ENCODE measurements at regions not wholly inside any gene's neighbourhood (a gene's known extent, or its start where the extent isn't known, plus 50 kb on each side); places are given as distances from the start of the nearest gene placed in this dataset.

DNA sequence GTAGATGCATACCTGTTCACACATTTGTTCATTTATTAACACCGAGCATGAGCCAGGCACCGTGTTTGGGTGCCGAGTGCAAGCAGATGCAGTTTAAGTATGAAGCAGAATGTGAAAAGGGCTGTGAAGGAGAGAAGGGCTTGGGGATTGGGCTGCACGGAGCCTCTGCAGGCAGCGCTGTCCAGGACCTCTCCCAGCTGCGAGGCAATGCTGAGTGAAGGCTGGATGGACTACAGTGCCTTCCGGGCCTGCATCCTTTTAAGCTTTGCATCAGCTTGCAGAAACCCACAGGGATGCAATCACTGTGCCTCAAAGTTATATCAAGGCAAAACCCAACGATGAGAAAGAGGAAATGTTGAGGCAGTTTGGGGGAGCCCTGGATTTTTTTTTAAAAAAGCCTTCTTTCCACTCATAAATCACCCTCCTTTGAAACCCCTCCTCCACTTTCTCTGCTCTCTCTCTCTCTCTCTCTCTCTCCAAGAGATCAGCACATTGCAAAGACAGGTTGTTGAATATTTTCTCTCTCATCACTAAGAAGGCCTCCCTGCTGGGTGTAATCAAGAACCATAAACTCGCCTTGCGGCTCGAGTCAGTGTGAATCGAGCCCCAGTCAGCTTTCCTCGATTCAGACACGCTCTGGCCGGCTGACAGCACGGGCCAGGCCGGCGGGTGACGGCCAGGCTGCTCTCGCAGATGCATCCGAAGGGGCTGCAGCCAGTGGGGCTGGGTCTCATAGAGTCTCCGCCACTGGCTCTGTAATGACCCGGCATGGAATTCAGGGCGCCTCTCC, 89.2 kb upstream of the POU3F1 start:
- FAIRE-seq (no peak), DNase-seq (ENCODE audit: insufficient read length, low spot score) (no peak)
- TF ChIP-seq PAX5 (IDR thresholded peaks at IDR 0.05; ENCODE audit: insufficient read depth, low read length, severe bottlenecking), result no peak
- TF ChIP-seq POLR2AphosphoS5 (IDR thresholded peaks at IDR 0.05; ENCODE audit: low read depth, low read length), result no peak
- no peak for TF ChIP-seq TAF1 (IDR thresholded peaks at IDR 0.05; ENCODE audit: low read depth, low read length)
- TF ChIP-seq POLR2A (IDR thresholded peaks at IDR 0.05; ENCODE audit: low read depth, low read length), result no peak
- TF ChIP-seq POU2F2 (IDR thresholded peaks at IDR 0.05; ENCODE audit: low read depth, low read length), result no peak
- TF ChIP-seq SPI1 (IDR thresholded peaks at IDR 0.05; ENCODE audit: low read depth, low read length), result no peak

DNA sequence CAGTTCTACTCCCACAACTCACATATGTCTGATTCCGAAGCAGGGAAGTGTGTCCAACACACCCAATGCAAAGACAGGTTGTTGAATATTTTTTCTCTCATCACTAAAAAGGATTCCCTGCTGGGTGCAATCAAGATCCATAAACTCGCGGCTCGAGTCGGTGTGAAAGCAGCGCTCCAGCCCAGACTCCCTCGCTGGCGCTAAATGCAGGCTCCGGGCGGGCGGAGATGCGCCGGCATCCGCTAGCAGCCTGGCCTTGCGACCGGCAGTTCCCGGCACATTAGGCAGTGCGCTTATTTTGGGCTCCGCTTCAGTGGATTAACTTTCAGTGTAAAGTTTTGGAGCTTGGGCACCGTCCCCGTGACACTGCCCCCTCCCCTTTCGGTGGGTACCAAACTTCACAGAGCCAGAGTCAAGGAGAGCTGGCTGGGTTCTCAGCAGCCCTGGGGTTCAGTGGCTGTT, 87.7 kb upstream of the POU3F1 start:
- TF ChIP-seq SPI1 (IDR thresholded peaks at IDR 0.05; ENCODE audit: low read depth, low read length) (no peak), TAF1 (IDR thresholded peaks at IDR 0.05; ENCODE audit: low read depth, low read length) (no peak), POLR2A (IDR thresholded peaks at IDR 0.05; ENCODE audit: low read depth, low read length) (no peak), POU2F2 (IDR thresholded peaks at IDR 0.05; ENCODE audit: low read depth, low read length) (no peak)
- FAIRE-seq (no peak), DNase-seq (ENCODE audit: insufficient read length, low spot score) (no peak)

DNA sequence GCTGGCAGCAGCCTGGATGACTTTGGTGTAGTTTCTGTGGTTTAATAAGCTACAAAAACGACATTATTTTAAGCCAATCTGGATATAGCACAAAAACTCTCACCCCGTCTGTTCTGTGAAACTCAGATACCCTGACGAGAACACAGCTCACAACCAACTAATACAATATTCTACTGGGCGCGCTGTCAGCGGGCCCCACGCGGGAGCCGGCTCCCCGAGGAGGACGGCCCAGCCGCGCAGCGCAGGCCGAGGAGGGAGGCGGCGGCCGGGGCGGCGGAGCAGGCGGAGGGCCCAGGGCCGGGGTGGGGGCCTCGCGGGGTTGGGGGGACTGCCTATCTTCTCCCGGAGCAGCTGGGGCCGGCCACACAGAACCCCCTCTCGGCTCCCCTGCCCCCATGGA, 87.2 kb upstream of the POU3F1 start:
- no peak for FAIRE-seq
- DNase-seq (ENCODE audit: insufficient read length, low spot score), result no peak
- TF ChIP-seq SPI1 (IDR thresholded peaks at IDR 0.05; ENCODE audit: low read depth, low read length) (no peak), TAF1 (IDR thresholded peaks at IDR 0.05; ENCODE audit: low read depth, low read length) (no peak), POU2F2 (IDR thresholded peaks at IDR 0.05; ENCODE audit: low read depth, low read length) (no peak), POLR2AphosphoS5 (IDR thresholded peaks at IDR 0.05; ENCODE audit: low read depth, low read length) (no peak), POLR2A (IDR thresholded peaks at IDR 0.05; ENCODE audit: low read depth, low read length) (no peak), PAX5 (IDR thresholded peaks at IDR 0.05; ENCODE audit: insufficient read depth, low read length, severe bottlenecking) (no peak)

DNA sequence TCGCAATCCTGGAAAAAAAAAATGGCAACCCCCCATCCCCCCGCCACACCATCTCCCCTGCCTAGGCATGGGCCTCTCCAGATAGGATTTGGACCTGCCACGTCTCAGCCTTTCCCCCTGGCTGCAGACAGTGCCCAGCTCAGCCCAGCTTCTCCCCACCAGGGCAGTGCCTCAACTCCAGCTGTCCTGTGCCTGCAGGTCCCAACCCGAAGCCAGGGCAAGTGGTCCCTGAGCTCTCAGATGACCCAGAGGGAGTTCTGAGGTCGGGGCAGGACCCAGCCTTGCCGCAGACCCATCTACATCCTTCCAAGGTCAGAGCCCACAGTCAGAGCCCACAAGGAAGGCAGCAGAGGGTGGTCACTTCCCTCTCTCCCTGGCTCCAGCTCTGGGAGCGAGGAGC, 86.7 kb upstream of the POU3F1 start:
- FAIRE-seq (no peak), DNase-seq (ENCODE audit: insufficient read length, low spot score) (no peak)
- TF ChIP-seq PAX5 (IDR thresholded peaks at IDR 0.05; ENCODE audit: insufficient read depth, low read length, severe bottlenecking), result no peak

DNA sequence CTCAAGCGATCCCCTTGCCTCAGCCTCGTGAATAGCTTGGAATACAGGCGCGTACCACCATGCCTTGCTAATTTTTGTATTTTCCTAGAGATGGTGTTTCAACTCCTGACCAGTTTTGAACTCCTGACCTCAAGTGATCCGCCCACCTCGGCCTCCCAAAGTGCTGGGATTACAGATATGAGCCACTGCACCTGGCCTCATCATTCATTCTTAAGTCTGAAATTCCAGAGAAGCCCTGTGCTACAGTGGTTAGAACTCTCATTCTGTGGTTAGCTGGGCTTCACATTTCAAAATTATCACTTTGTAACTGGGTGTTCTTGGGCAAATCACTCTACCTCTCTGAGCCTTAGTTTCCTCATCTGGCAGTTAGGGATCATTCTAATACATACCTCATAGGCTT, 86.1 kb upstream of the POU3F1 start:
- FAIRE-seq (no peak), DNase-seq (ENCODE audit: insufficient read length, low spot score) (no peak)
- no peak for TF ChIP-seq PAX5 (IDR thresholded peaks at IDR 0.05; ENCODE audit: insufficient read depth, low read length, severe bottlenecking)
- no peak for TF ChIP-seq TAF1 (IDR thresholded peaks at IDR 0.05; ENCODE audit: low read depth, low read length)
- TF ChIP-seq POLR2AphosphoS5 (IDR thresholded peaks at IDR 0.05; ENCODE audit: low read depth, low read length), result no peak
- no peak for TF ChIP-seq POU2F2 (IDR thresholded peaks at IDR 0.05; ENCODE audit: low read depth, low read length)

DNA sequence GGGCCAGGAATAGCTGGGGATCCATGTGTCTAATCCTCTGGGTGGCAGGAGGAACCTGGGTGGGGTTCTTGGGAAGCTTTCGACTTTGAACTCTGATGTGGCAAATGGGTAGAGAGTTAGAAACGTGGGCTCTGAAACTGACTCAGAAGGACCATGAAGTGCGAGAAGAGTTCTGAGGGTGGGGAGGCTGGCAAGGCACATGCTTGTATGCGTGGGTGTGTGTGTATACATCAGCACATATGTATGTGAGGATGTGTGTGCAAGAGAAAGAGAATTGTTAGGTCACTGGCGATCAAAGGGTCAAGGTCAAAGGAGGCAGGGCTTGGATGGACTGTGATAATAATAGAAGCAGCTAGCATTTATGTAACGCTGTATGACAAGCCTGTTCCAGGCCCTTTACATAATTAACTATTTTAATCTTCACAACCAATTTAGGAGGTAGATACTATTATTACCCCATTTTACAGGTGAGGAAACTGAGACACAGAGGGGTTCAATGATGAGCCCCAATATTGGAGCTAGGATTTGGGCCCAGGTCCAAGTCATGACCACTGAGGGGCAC, 84.5 kb upstream of the POU3F1 start:
- FAIRE-seq (no peak), DNase-seq (ENCODE audit: insufficient read length, low spot score) (no peak)
- TF ChIP-seq POLR2AphosphoS5 (IDR thresholded peaks at IDR 0.05; ENCODE audit: low read depth, low read length) (no peak), POLR2A (IDR thresholded peaks at IDR 0.05; ENCODE audit: low read depth, low read length) (no peak), TAF1 (IDR thresholded peaks at IDR 0.05; ENCODE audit: low read depth, low read length) (no peak), PAX5 (IDR thresholded peaks at IDR 0.05; ENCODE audit: insufficient read depth, low read length, severe bottlenecking) (no peak), POU2F2 (IDR thresholded peaks at IDR 0.05; ENCODE audit: low read depth, low read length) (no peak), SPI1 (IDR thresholded peaks at IDR 0.05; ENCODE audit: low read depth, low read length) (no peak)

DNA sequence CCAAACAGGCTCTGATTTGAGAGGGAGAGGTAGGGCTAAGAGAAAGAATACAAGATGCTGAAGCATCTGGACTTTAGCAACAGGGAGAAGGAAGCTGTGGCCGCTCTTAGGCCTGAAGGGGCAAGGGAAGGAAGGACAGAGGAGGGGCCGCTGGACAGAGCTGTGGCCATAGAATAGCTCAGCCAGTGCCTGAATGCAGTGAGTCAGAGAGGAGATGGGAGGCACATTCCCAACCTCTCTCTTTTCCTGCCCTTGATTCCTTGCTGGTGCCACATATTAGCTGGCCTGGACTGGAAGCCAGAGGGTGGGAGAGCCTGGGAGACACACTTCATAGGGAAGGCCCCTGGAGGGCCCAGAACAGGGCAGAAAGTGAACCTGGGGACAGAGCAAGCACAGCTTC, 83.4 kb upstream of the POU3F1 start:
- DNase-seq (ENCODE audit: insufficient read length, low spot score) (no peak), FAIRE-seq (no peak)
- no peak for TF ChIP-seq PAX5 (IDR thresholded peaks at IDR 0.05; ENCODE audit: insufficient read depth, low read length, severe bottlenecking)
- TF ChIP-seq TAF1 (IDR thresholded peaks at IDR 0.05; ENCODE audit: low read depth, low read length), result no peak

DNA sequence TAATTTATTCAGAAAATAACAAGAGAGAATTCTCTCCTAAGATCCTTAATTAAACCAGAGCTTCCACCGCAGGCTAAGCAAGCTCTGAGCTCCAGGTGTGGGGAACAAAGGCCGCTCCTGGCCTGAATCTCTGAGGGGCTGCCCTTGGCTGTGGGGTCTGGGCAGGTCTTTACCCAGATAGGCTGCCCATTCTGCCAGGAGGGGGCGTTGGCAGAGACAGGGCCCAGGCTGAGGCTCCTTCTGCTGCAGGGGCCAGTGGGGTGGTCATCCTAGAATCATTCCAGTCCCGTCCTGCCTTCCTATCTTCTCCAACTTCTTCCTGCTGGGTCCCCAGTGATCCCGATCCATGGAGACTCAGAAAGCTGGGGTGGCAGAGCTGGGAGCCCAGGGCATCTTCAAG, 82.9 kb upstream of the POU3F1 start:
- TF ChIP-seq PAX5 (IDR thresholded peaks at IDR 0.05; ENCODE audit: insufficient read depth, low read length, severe bottlenecking) (no peak), POLR2A (IDR thresholded peaks at IDR 0.05; ENCODE audit: low read depth, low read length) (no peak), POLR2AphosphoS5 (IDR thresholded peaks at IDR 0.05; ENCODE audit: low read depth, low read length) (no peak), POU2F2 (IDR thresholded peaks at IDR 0.05; ENCODE audit: low read depth, low read length) (no peak), SPI1 (IDR thresholded peaks at IDR 0.05; ENCODE audit: low read depth, low read length) (no peak), TAF1 (IDR thresholded peaks at IDR 0.05; ENCODE audit: low read depth, low read length) (no peak)
- FAIRE-seq (no peak), DNase-seq (ENCODE audit: insufficient read length, low spot score) (no peak)

DNA sequence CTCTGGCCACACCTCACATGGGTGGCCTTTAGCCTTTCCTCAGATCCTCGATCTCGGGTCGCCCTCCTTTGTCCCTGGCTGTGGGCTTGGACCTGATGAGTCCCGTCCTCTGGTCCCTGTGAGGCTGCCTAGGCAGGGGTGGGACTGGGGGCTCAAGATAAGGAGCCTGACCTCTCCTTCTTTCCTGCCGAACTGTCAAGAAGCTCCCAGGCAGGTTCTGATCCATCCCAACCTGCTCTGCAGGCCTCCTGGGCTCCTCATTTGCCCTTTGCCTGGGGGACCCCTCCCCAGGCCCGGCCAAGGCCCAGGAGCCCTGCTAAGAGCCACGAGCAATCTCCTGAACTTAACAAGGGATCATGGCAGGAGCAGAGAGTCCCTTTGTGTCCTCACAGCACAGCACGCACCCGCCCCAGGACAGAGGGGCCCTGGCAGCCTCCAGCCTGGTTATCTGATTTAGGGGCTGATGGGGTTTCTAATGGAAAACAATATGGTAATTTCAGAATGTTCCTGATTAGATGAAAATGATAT, 82.4 kb upstream of the POU3F1 start:
- TF ChIP-seq POLR2AphosphoS5 (IDR thresholded peaks at IDR 0.05; ENCODE audit: low read depth, low read length) (no peak), SPI1 (IDR thresholded peaks at IDR 0.05; ENCODE audit: low read depth, low read length) (no peak), PAX5 (IDR thresholded peaks at IDR 0.05; ENCODE audit: insufficient read depth, low read length, severe bottlenecking) (no peak), POU2F2 (IDR thresholded peaks at IDR 0.05; ENCODE audit: low read depth, low read length) (no peak), POLR2A (IDR thresholded peaks at IDR 0.05; ENCODE audit: low read depth, low read length) (no peak), TAF1 (IDR thresholded peaks at IDR 0.05; ENCODE audit: low read depth, low read length) (no peak)
- no peak for DNase-seq (ENCODE audit: insufficient read length, low spot score)
- FAIRE-seq, result no peak

DNA sequence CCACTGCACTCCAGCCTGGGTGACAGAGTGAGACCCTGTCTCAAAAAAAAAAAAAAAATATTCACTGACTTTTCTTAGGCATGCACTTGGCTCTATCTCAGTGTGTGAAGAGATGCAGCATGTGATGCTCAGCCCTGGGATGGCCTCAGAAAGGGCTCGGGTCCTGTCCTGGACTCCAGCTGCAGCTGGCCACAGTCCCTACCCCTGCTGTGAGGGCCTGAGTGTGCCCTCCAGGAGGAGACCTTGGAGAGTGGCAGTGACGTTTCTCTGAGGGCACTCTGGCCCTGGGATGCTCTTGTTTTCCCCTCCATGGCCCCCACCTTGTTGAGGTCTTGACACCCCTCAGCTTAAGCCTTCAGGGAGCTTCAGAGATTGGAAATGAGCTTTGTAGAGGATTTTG, 81.9 kb upstream of the POU3F1 start:
- no peak for FAIRE-seq

More for the DNA sequence above, 81.9 kb upstream of the POU3F1 start:
- TF ChIP-seq POLR2A (IDR thresholded peaks at IDR 0.05; ENCODE audit: low read depth, low read length) (no peak), POU2F2 (IDR thresholded peaks at IDR 0.05; ENCODE audit: low read depth, low read length) (no peak), TAF1 (IDR thresholded peaks at IDR 0.05; ENCODE audit: low read depth, low read length) (no peak), POLR2AphosphoS5 (IDR thresholded peaks at IDR 0.05; ENCODE audit: low read depth, low read length) (no peak), SPI1 (IDR thresholded peaks at IDR 0.05; ENCODE audit: low read depth, low read length) (no peak), PAX5 (IDR thresholded peaks at IDR 0.05; ENCODE audit: insufficient read depth, low read length, severe bottlenecking) (no peak)
- no peak for DNase-seq (ENCODE audit: insufficient read length, low spot score)

Data from GM12891 (cell line).